Glutamatergic neuron (in vitro differentiated cells): ENCODE measurements at regions not wholly inside any gene's neighbourhood (a gene's known extent, or its start where the extent isn't known, plus 50 kb on each side); places are given as distances from the start of the nearest gene placed in this dataset.

Source experiments
- DNase-seq: peaks from one replicate; pipeline ENCODE4 v3.0.0; 2022
- H3K27ac Mint-ChIP-seq: one replicate; pipeline ENCODE4 v1.8.0; 2020; ENCODE audit warnings: mild to moderate bottlenecking, mixed read lengths, inconsistent platforms; ENCODE audit not compliant: unreplicated experiment
- H3K27me3 Mint-ChIP-seq: one replicate; pipeline ENCODE4 v1.8.0; 2020; ENCODE audit warnings: mild to moderate bottlenecking, moderate library complexity, mixed read lengths, inconsistent platforms; ENCODE audit not compliant: unreplicated experiment
- H3K36me3 Mint-ChIP-seq: one replicate; pipeline ENCODE4 v1.8.0; 2020; ENCODE audit warnings: mild to moderate bottlenecking, mixed read lengths, inconsistent platforms; ENCODE audit not compliant: unreplicated experiment
- H3K4me1 Mint-ChIP-seq: one replicate; pipeline ENCODE4 v1.8.0; 2020; ENCODE audit warnings: mild to moderate bottlenecking, low read depth, mixed read lengths, inconsistent platforms; ENCODE audit not compliant: unreplicated experiment
- H3K4me3 Mint-ChIP-seq: one replicate; pipeline ENCODE4 v1.8.0; 2020; ENCODE audit warnings: mild to moderate bottlenecking, mixed read lengths, inconsistent platforms; ENCODE audit not compliant: unreplicated experiment
- H3K9me3 Mint-ChIP-seq: one replicate; pipeline ENCODE4 v1.8.0; 2020; ENCODE audit warnings: mild to moderate bottlenecking, moderate library complexity, mixed read lengths, inconsistent platforms; ENCODE audit not compliant: unreplicated experiment
- CTCF ChIP-seq: fragments of 200-600 bp; sonication (generic); IDR thresholded peaks from one replicate; pipeline ENCODE4 v1.5.0; 2021; ENCODE audit not compliant: partially characterized antibody, unreplicated experiment

DNA sequence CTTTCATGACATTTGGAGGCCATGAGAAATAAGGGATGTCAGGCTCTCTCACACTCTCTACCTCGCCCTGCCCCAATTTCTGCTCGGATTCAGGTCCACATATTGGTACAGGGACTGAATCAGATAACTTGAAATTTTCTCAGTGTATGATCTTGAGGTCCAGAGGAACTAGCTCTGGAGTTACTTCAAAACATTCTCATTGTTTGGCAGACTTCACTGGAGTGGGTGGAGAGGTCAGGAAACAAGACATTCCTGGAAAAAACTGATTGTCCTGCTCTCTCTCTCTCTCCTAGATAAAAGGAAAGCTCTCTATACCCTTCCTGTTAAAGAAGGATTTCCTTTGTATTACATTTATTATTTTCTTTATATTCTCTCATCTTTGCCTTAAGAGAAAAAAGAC, 428.1 kb upstream of the DACH1 start:
- DNase-seq, result no peak
- H3K27ac Mint-ChIP-seq, result no peak overlapping the region
- no peaks in the 10 kb centered on the region for H3K4me1 Mint-ChIP-seq
- no peak for TF ChIP-seq CTCF
- H3K27me3 Mint-ChIP-seq, result no peaks in the 10 kb centered on the region
- H3K36me3 Mint-ChIP-seq, result no peaks in the 10 kb centered on the region
- H3K9me3 Mint-ChIP-seq, result no peaks in the 10 kb centered on the region
- H3K4me3 Mint-ChIP-seq, result no peak overlapping the region

DNA sequence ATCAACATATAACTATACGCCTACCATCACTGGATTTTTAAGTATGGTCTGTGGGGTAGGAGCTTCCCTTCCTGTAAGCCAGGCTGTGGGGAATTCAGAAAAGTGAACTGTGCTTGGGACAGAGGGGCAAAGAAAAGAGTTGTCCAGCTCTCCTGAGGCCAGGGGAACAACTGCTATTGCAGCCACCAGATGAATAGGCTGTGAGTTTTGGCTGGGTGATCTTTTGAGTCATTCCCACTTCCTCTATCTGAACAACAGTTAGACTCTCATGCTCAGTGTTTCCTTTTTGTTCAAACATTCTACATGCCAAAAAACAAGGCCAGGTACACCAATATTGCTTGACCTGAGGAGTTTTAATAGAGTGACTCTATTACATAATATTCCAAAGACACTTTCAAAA, 426.2 kb upstream of the DACH1 start:
- no peak for TF ChIP-seq CTCF
- no peaks in the 10 kb centered on the region for H3K4me1 Mint-ChIP-seq
- no peak overlapping the region for H3K27ac Mint-ChIP-seq
- peaks cover 5% of the 10 kb centered on the region for H3K36me3 Mint-ChIP-seq
- DNase-seq, result no peak
- H3K9me3 Mint-ChIP-seq, result no peaks in the 10 kb centered on the region
- H3K27me3 Mint-ChIP-seq, result no peaks in the 10 kb centered on the region
- no peak overlapping the region for H3K4me3 Mint-ChIP-seq

GRCh38 chr13:72290962-72291681, 424.1 kb upstream of the DACH1 start:
- H3K4me1 Mint-ChIP-seq, result no peaks in the 10 kb centered on the region
- no peak for DNase-seq
- no peaks in the 10 kb centered on the region for H3K27me3 Mint-ChIP-seq
- H3K27ac Mint-ChIP-seq, result no peak overlapping the region
- H3K9me3 Mint-ChIP-seq, result no peaks in the 10 kb centered on the region
- TF ChIP-seq CTCF, result no peak
- no peak overlapping the region for H3K4me3 Mint-ChIP-seq
- H3K36me3 Mint-ChIP-seq, result peaks cover 5% of the 10 kb centered on the region

GRCh38 chr13:72286421-72286820, 419.4 kb upstream of the DACH1 start:
- TF ChIP-seq CTCF, result no peak
- no peaks in the 10 kb centered on the region for H3K4me1 Mint-ChIP-seq
- peaks cover 5% of the 10 kb centered on the region for H3K36me3 Mint-ChIP-seq

DNA sequence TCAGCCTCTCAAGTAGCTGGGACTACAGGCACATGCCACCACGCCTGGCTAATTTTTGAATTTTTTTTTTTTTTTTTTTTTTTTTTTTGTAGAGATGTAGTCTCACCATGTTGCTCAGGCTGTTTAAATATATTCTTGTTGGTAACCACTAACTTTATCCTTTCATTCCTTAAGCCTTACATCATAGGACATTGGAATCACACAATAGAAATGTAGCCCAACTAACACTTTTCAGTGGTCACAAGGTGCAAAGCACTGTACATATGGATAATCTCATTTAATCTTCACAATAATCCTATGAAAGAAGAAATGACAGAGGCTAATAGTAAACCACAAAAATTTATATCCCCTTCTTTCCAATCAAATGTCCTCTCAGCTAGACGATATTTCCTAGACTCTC, 417.8 kb upstream of the DACH1 start:
- H3K27ac Mint-ChIP-seq, result no peak overlapping the region
- TF ChIP-seq CTCF, result no peak
- H3K4me3 Mint-ChIP-seq, result no peak overlapping the region
- H3K36me3 Mint-ChIP-seq, result peaks cover 5% of the 10 kb centered on the region
- no peaks in the 10 kb centered on the region for H3K27me3 Mint-ChIP-seq
- no peak for DNase-seq
- H3K9me3 Mint-ChIP-seq, result no peaks in the 10 kb centered on the region
- H3K4me1 Mint-ChIP-seq, result no peaks in the 10 kb centered on the region

More at GRCh38 chr13:72286421-72286820, 419.4 kb upstream of the DACH1 start:
- Mint-ChIP-seq H3K9me3 (no peaks in the 10 kb centered on the region), H3K4me3 (no peak overlapping the region), H3K27me3 (no peaks in the 10 kb centered on the region), H3K27ac (no peak overlapping the region)
- DNase-seq, result no peak
